KOPT-K1 (cell line): ENCODE measurements at regions not wholly inside any gene's neighbourhood (a gene's known extent, or its start where the extent isn't known, plus 50 kb on each side); places are given as distances from the start of the nearest gene placed in this dataset.
"Not testable (repeated sequence)": the region's sequence is repeated elsewhere in the genome, so short reads cannot be mapped to it uniquely, and the experiment has no call there.

ENCODE experiments used
- H3K27ac ChIP-seq: fragments of 200-600 bp; sonication (generic); 2 replicates; pipeline ENCODE4 v1.5.1; 2016; ENCODE audit warnings: antibody characterized with exemption, mild to moderate bottlenecking, low read depth, low read length; ENCODE audit not compliant: poor library complexity, severe bottlenecking
- H3K36me3 ChIP-seq: fragments of 200-600 bp; sonication (generic); 2 replicates; pipeline ENCODE4 v1.5.1; 2017; ENCODE audit warnings: antibody characterized with exemption, mild to moderate bottlenecking, low read length, moderate library complexity; ENCODE audit not compliant: insufficient read depth
- H3K9me3 ChIP-seq: fragments of 200-600 bp; sonication (generic); 2 replicates; pipeline ENCODE4 v1.5.1; 2017; ENCODE audit warnings: antibody characterized with exemption, low read length, mild to moderate bottlenecking; ENCODE audit not compliant: insufficient read depth, poor library complexity, severe bottlenecking

GRCh38 chr20:48489656-48490055, 338.1 kb downstream of the PREX1 start:
- H3K27ac ChIP-seq, result no peak overlapping the region
- H3K36me3 ChIP-seq, result no peaks in the 10 kb centered on the region
- no peaks in the 10 kb centered on the region for H3K9me3 ChIP-seq

GRCh38 chr20:48489046-48489463, 338.7 kb downstream of the PREX1 start:
- Histone ChIP-seq H3K36me3 (no peaks in the 10 kb centered on the region), H3K9me3 (no peaks in the 10 kb centered on the region), H3K27ac (no peak overlapping the region)

- H3K36me3 ChIP-seq, H3K27ac ChIP-seq, H3K9me3 ChIP-seq: not testable (repeated sequence)
Measured at GRCh38 chr20:48488334-48489034, 339.3 kb downstream of the PREX1 start.

- Histone ChIP-seq H3K27ac (no peak overlapping the region), H3K9me3 (no peaks in the 10 kb centered on the region), H3K36me3 (no peaks in the 10 kb centered on the region)
Measured at GRCh38 chr20:48486065-48486464, 341.7 kb downstream of the PREX1 start.

- H3K36me3 ChIP-seq, H3K9me3 ChIP-seq, H3K27ac ChIP-seq: not testable (repeated sequence)
Measured at GRCh38 chr20:48485153-48485552, 342.6 kb downstream of the PREX1 start.

GRCh38 chr20:48483334-48484066, 344.3 kb downstream of the PREX1 start:
- no peaks in the 10 kb centered on the region for H3K36me3 ChIP-seq
- no peaks in the 10 kb centered on the region for H3K9me3 ChIP-seq
- H3K27ac ChIP-seq, result no peak overlapping the region

GRCh38 chr20:48482790-48483189, 345.0 kb downstream of the PREX1 start:
- H3K27ac ChIP-seq, result no peak overlapping the region
- no peaks in the 10 kb centered on the region for H3K9me3 ChIP-seq
- H3K36me3 ChIP-seq, result no peaks in the 10 kb centered on the region

- no peaks in the 10 kb centered on the region for H3K36me3 ChIP-seq
- no peaks in the 10 kb centered on the region for H3K9me3 ChIP-seq
Measured at GRCh38 chr20:48480216-48480772, 347.5 kb downstream of the PREX1 start.

GRCh38 chr20:48478806-48479585, 348.8 kb downstream of the PREX1 start:
- no peaks in the 10 kb centered on the region for H3K9me3 ChIP-seq
- no peaks in the 10 kb centered on the region for H3K36me3 ChIP-seq
- no peak overlapping the region for H3K27ac ChIP-seq

More at GRCh38 chr20:48480216-48480772, 347.5 kb downstream of the PREX1 start:
- H3K27ac ChIP-seq, result no peak overlapping the region

GRCh38 chr20:48478370-48478769, 349.4 kb downstream of the PREX1 start:
- no peak overlapping the region for H3K27ac ChIP-seq
- no peaks in the 10 kb centered on the region for H3K36me3 ChIP-seq
- H3K9me3 ChIP-seq, result no peaks in the 10 kb centered on the region

GRCh38 chr20:48476854-48477253, 350.9 kb downstream of the PREX1 start:
- Histone ChIP-seq H3K9me3 (no peaks in the 10 kb centered on the region), H3K36me3 (no peaks in the 10 kb centered on the region)

GRCh38 chr20:48474022-48474421, 353.8 kb downstream of the PREX1 start:
- H3K36me3 ChIP-seq, result no peaks in the 10 kb centered on the region
- H3K27ac ChIP-seq, result no peak overlapping the region

More at GRCh38 chr20:48476854-48477253, 350.9 kb downstream of the PREX1 start:
- no peak overlapping the region for H3K27ac ChIP-seq

GRCh38 chr20:48471759-48472408, 355.9 kb downstream of the PREX1 start:
- no peaks in the 10 kb centered on the region for H3K36me3 ChIP-seq
- H3K9me3 ChIP-seq, result no peaks in the 10 kb centered on the region
- H3K27ac ChIP-seq, result no peak overlapping the region

More at GRCh38 chr20:48474022-48474421, 353.8 kb downstream of the PREX1 start:
- H3K9me3 ChIP-seq, result no peaks in the 10 kb centered on the region

GRCh38 chr20:48471176-48471575, 356.6 kb downstream of the PREX1 start:
- Histone ChIP-seq H3K36me3 (no peaks in the 10 kb centered on the region), H3K9me3 (no peaks in the 10 kb centered on the region), H3K27ac (no peak overlapping the region)
